B cell (primary cell): ENCODE measurements at regions not wholly inside any gene's neighbourhood (a gene's known extent, or its start where the extent isn't known, plus 50 kb on each side); places are given as distances from the start of the nearest gene placed in this dataset.

ENCODE experiments used
- ATAC-seq: fragments of 200-7000 bp; cut with Tn5 transposase; one replicate; pipeline ENCODE4 v1.10.0; 2021; ENCODE audit warnings: low read depth, mild to moderate bottlenecking, moderate number of reproducible peaks, moderate library complexity
- CTCF ChIA-PET: fragments of 350-600 bp; sonication (Branson Sonifier 250); formaldehyde crosslinking; loops from one replicate; lab custom pipeline; 2021; ENCODE audit warnings: antibody characterized with exemption, inconsistent platforms; lab: Charles Lee
- POLR2A ChIA-PET: fragments of 350-600 bp; sonication (Branson Sonifier 250); formaldehyde crosslinking; loops from one replicate; lab custom pipeline; 2021; ENCODE audit warnings: antibody characterized with exemption; lab: Charles Lee
- DNase-seq: peaks from one replicate; pipeline ENCODE4 v3.0.0; 2013
- H2AFZ ChIP-seq: 2 replicates; pipeline ENCODE4 v1.6.1; 2012; ENCODE audit warnings: mild to moderate bottlenecking, low read depth, low read length; ENCODE audit not compliant: insufficient read depth, poor library complexity, severe bottlenecking
- H3K27ac ChIP-seq, 2 donors: 1 replicate in 1 of 2; 2 replicates in 1 of 2; pipeline ENCODE4 v1.5.1; 2012 to 2013; ENCODE audit warnings: low read length in 2 of 2, mild to moderate bottlenecking in 2 of 2, moderate library complexity in 1 of 2
- H3K27me3 ChIP-seq, 4 experiments: fragments of 200-600 bp in 1 of 4; sonication (generic) in 1 of 4; replicated peaks in 1 of 4; 1 replicate in 2 of 4; 2 replicates in 2 of 4; pipeline versions ENCODE4 v1.6.1 to v1.7.0; 2013 to 2016; ENCODE audit warnings: low read length in 3 of 4, mild to moderate bottlenecking in 2 of 4, mixed read lengths in 1 of 4, moderate library complexity in 1 of 4; ENCODE audit not compliant: insufficient read depth in 4 of 4, control insufficient read depth in 3 of 4; ENCODE audit errors: control extremely low read depth in 1 of 4
- H3K36me3 ChIP-seq, 2 experiments: replicated peaks in 1 of 2; 1 replicate in 1 of 2; 2 replicates in 1 of 2; pipeline versions ENCODE4 v1.6.1 to v1.7.1; 2013; ENCODE audit warnings: low read length in 1 of 2; ENCODE audit not compliant: insufficient read depth in 2 of 2, control insufficient read depth in 1 of 2; ENCODE audit errors: control extremely low read depth in 1 of 2, extremely low read depth in 1 of 2
- H3K4me1 ChIP-seq, 2 donors: fragments of 200-600 bp in 1 of 2; sonication (generic) in 1 of 2; 1 replicate in 1 of 2; 2 replicates in 1 of 2; pipeline versions ENCODE4 v1.5.1 to v1.6.1; 2013 to 2017; ENCODE audit warnings: low read length in 2 of 2; ENCODE audit not compliant: control insufficient read depth in 2 of 2, insufficient read depth in 2 of 2
- H3K4me2 ChIP-seq: replicated peaks from 2 replicates; pipeline ENCODE3; 2012; ENCODE audit warnings: mild to moderate bottlenecking, low read depth, low read length; ENCODE audit not compliant: poor library complexity, severe bottlenecking
- H3K4me3 ChIP-seq, 5 experiments: fragments of 200-600 bp in 1 of 5; sonication (generic) in 1 of 5; 1 replicate in 3 of 5; 2 replicates in 2 of 5; pipeline versions ENCODE4 v1.5.1 to v1.7.0; 2011 to 2016; ENCODE audit warnings: low read length in 4 of 5, mild to moderate bottlenecking in 4 of 5, low read depth in 2 of 5, control low read depth in 1 of 5, moderate library complexity in 1 of 5; ENCODE audit not compliant: insufficient read depth in 1 of 5; ENCODE audit errors: control extremely low read depth in 1 of 5, extremely low read depth in 1 of 5
- H3K79me2 ChIP-seq: fragments of 200-600 bp; sonication (generic); one replicate; pipeline ENCODE4 v1.6.0; 2016; ENCODE audit warnings: low read length; ENCODE audit not compliant: control insufficient read depth, insufficient read depth
- H3K9ac ChIP-seq: fragments of 200-600 bp; sonication (generic); 2 replicates; pipeline ENCODE4 v1.6.1; 2017; ENCODE audit warnings: mild to moderate bottlenecking, low read length, moderate library complexity
- H3K9me3 ChIP-seq, 3 donors: one replicate each; pipeline versions ENCODE4 v1.6.1 to v1.7.1; 2013; ENCODE audit warnings: low read length in 2 of 3; ENCODE audit not compliant: control insufficient read depth in 2 of 3, insufficient read depth in 1 of 3; ENCODE audit errors: control extremely low read depth in 1 of 3
- H4K20me1 ChIP-seq: 2 replicates; pipeline ENCODE4 v1.6.0; 2012; ENCODE audit warnings: mild to moderate bottlenecking, low read length; ENCODE audit not compliant: insufficient read depth, control insufficient read depth, poor library complexity, severe bottlenecking
- H3K27ac Mint-ChIP-seq: one replicate; pipeline ENCODE4 v1.8.0; 2021; ENCODE audit warnings: mixed read lengths
- H3K27me3 Mint-ChIP-seq: one replicate; pipeline ENCODE4 v1.8.0; 2021; ENCODE audit warnings: mixed read lengths
- H3K4me1 Mint-ChIP-seq: one replicate; pipeline ENCODE4 v1.8.0; 2021; ENCODE audit warnings: mixed read lengths
- H3K4me3 Mint-ChIP-seq: one replicate; pipeline ENCODE4 v1.8.0; 2021; ENCODE audit warnings: mixed read lengths
- H3K9me3 Mint-ChIP-seq: one replicate; pipeline ENCODE4 v1.8.0; 2022; ENCODE audit warnings: mixed read lengths; ENCODE audit not compliant: insufficient read depth
- EZH2 ChIP-seq: IDR thresholded peaks from 2 replicates; pipeline ENCODE4 v1.6.1; 2012; ENCODE audit warnings: borderline replicate concordance, low read depth, mild to moderate bottlenecking, moderate library complexity, low read length; ENCODE audit not compliant: insufficient read depth, poor library complexity, severe bottlenecking
- WGBS: methylation state at CpG from one replicate; pipeline ENCODE4 v1.1.5; 2013; ENCODE audit warnings: missing lambda C conversion rate; ENCODE audit not compliant: insufficient coverage; 5-methylcytosine and 5-hydroxymethylcytosine counted together
- intact Hi-C: fragments of 100-400 bp; cut with micrococcal nuclease; formaldehyde crosslinking; loops from one replicate; pipeline ENCODE4 v1.10.0; 2022
- TF ChIP-seq, protein P1 (sequence below): fragments of 200-600 bp; IDR thresholded peaks from one replicate; pipeline ENCODE4 v1.8.0; 2022; ENCODE audit warnings: antibody characterized with exemption, mild to moderate bottlenecking

DNA sequence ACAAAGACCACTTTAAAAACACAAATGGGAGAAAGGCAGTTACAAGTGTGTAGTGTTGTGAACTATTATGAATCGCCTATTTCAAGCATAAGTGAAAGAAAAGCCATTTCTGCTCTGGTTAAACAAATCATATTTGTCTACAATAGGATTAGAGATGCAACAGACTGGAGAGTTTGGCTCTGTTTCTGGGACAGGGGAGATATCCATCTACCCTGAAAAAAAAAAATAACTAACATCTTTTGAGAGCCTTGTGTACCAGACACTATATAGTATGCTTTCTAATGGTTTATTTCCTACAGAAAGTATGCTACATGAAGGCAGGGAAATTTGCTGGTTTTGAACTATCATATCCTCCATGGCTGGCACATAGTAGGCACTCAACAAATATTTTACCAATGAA, 106.7 kb upstream of the FHIT start:
- Histone ChIP-seq H3K4me3 (no peak overlapping the region), H2AFZ (no peak overlapping the region), H3K79me2 (no peaks in the 10 kb centered on the region), H3K27me3 (no peaks in the 10 kb centered on the region), H3K4me2 (no peak overlapping the region), H3K27ac (no peak overlapping the region), H3K9ac (no peak overlapping the region), H3K36me3 (no peaks in the 10 kb centered on the region), H4K20me1 (no peaks in the 10 kb centered on the region), H3K9me3 (no peaks in the 10 kb centered on the region), H3K4me1 (peaks cover 0 to 3% of the 10 kb centered on the region in 2 donors)
- CTCF ChIA-PET = no interaction called here
- H3K9me3 Mint-ChIP-seq = peaks cover 3% of the 10 kb centered on the region
- peaks cover 4% of the 10 kb centered on the region for H3K27me3 Mint-ChIP-seq
- intact Hi-C loops = no loop called here
- no peak for ATAC-seq
- TF ChIP-seq EZH2 = no peak
- TF ChIP-seq, protein P1, sequence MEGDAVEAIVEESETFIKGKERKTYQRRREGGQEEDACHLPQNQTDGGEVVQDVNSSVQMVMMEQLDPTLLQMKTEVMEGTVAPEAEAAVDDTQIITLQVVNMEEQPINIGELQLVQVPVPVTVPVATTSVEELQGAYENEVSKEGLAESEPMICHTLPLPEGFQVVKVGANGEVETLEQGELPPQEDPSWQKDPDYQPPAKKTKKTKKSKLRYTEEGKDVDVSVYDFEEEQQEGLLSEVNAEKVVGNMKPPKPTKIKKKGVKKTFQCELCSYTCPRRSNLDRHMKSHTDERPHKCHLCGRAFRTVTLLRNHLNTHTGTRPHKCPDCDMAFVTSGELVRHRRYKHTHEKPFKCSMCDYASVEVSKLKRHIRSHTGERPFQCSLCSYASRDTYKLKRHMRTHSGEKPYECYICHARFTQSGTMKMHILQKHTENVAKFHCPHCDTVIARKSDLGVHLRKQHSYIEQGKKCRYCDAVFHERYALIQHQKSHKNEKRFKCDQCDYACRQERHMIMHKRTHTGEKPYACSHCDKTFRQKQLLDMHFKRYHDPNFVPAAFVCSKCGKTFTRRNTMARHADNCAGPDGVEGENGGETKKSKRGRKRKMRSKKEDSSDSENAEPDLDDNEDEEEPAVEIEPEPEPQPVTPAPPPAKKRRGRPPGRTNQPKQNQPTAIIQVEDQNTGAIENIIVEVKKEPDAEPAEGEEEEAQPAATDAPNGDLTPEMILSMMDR = no peak
- H3K4me1 Mint-ChIP-seq = peaks cover 6% of the 10 kb centered on the region
- no peak overlapping the region for H3K27ac Mint-ChIP-seq
- POLR2A ChIA-PET = no interaction called here
- no CpG with 5 or more reads among the region's 1 CpG for WGBS
- no peak overlapping the region for H3K4me3 Mint-ChIP-seq
- no peak for DNase-seq

DNA sequence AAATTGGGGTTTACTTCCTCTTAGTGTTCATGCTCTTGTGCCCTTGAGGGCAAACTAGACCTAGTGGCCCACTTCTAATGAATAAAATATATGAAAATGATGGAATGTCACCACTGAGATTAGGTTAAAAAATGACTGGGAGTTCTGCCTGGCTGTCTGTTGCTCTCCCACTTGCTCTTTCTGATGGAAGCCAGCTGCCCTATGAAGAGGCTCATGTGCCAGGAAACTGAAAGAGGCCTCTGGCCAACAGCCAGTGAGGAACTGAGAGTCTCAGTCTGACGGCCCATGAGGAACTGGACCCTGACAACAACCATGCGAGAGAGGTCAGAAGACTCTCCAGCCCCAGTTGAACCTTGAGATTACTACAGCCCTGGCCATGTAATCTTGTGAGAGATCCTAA, 107.1 kb upstream of the FHIT start:
- H3K79me2 ChIP-seq = no peaks in the 10 kb centered on the region
- intact Hi-C loops = no loop called here
- POLR2A ChIA-PET = no interaction called here

More for the DNA sequence above, 107.1 kb upstream of the FHIT start:
- Histone ChIP-seq H3K36me3 (no peaks in the 10 kb centered on the region), H3K4me3 (no peak overlapping the region), H3K27me3 (no peaks in the 10 kb centered on the region), H3K4me2 (no peak overlapping the region), H2AFZ (peak overlapping the region; percentile 12), H3K9ac (no peak overlapping the region), H3K9me3 (no peaks in the 10 kb centered on the region), H3K4me1 (peaks cover 0 to 3% of the 10 kb centered on the region in 2 donors), H4K20me1 (no peaks in the 10 kb centered on the region), H3K27ac (no peak overlapping the region)
- Mint-ChIP-seq H3K4me3 (no peak overlapping the region), H3K9me3 (peaks cover 3% of the 10 kb centered on the region), H3K4me1 (peaks cover 6% of the 10 kb centered on the region), H3K27ac (no peak overlapping the region), H3K27me3 (peaks cover 4% of the 10 kb centered on the region)
- TF ChIP-seq EZH2 = no peak
- DNase-seq (no peak), ATAC-seq (no peak)
- CTCF ChIA-PET = no interaction called here
- WGBS = 0% methylated on average over 1 of the region's 2 CpGs
